ENCODE measurements at regions not wholly inside any gene's neighbourhood (a gene's known extent, or its start where the extent isn't known, plus 50 kb on each side); places are given as distances from the start of the nearest gene placed in this dataset.
"Not testable (repeated sequence)": the region's sequence is repeated elsewhere in the genome, so short reads cannot be mapped to it uniquely, and the experiment has no call there.

GRCh38 chr6:63010962-63011361 lies 200.3 kb upstream of the FKBP1C start:
- TF ChIP-seq EZH2 (IDR thresholded peaks at IDR 0.05; ENCODE audit: low read depth, low read length, severe bottlenecking); SUZ12 (IDR thresholded peaks at IDR 0.05; ENCODE audit: low read length); GABPA (IDR thresholded peaks at IDR 0.05; ENCODE audit: borderline replicate concordance, insufficient read depth, low read length); EP300 (IDR thresholded peaks at IDR 0.05; ENCODE audit: borderline replicate concordance in 1 of 2, low read depth in 2 of 2, low read length in 2 of 2): not testable (repeated sequence)
